Ectodermal cell (in vitro differentiated cells): ENCODE measurements at regions not wholly inside any gene's neighbourhood (a gene's known extent, or its start where the extent isn't known, plus 50 kb on each side); places are given as distances from the start of the nearest gene placed in this dataset.
"Not testable (repeated sequence)": the region's sequence is repeated elsewhere in the genome, so short reads cannot be mapped to it uniquely, and the experiment has no call there.

Source experiments
- H3K27ac ChIP-seq: 2 replicates; pipeline ENCODE4 v1.7.0; 2013; ENCODE audit warnings: mild to moderate bottlenecking, low read depth, low read length; ENCODE audit not compliant: insufficient read depth, poor library complexity, severe bottlenecking
- H3K27me3 ChIP-seq: 2 replicates; pipeline ENCODE4 v1.7.0; 2013; ENCODE audit warnings: mild to moderate bottlenecking, low read length; ENCODE audit not compliant: insufficient read depth, control insufficient read depth, poor library complexity, severe bottlenecking
- H3K36me3 ChIP-seq: one replicate; pipeline ENCODE4 v1.7.0; 2013; ENCODE audit warnings: low read length; ENCODE audit not compliant: control insufficient read depth, insufficient read depth
- H3K4me1 ChIP-seq: one replicate; pipeline ENCODE4 v1.7.0; 2013; ENCODE audit warnings: low read length; ENCODE audit not compliant: control insufficient read depth, insufficient read depth
- H3K4me3 ChIP-seq: 2 replicates; pipeline ENCODE4 v1.7.0; 2013; ENCODE audit warnings: low read depth, low read length, control low read depth; ENCODE audit not compliant: insufficient read depth
- H3K9me3 ChIP-seq: 2 replicates; pipeline ENCODE4 v1.7.0; 2013; ENCODE audit warnings: mild to moderate bottlenecking, low read length, moderate library complexity; ENCODE audit not compliant: control insufficient read depth
- WGBS, 2 experiments: methylation state at CpG; one replicate each; pipeline ENCODE4 v1.1.7; 2013; ENCODE audit warnings: missing lambda C conversion rate in 2 of 2; 5-methylcytosine and 5-hydroxymethylcytosine counted together

GRCh38 chr2:111282162-111282561 lies 161.4 kb downstream of the BCL2L11 start:
- H3K4me1 ChIP-seq, H3K27me3 ChIP-seq, H3K4me3 ChIP-seq, H3K36me3 ChIP-seq, H3K27ac ChIP-seq, H3K9me3 ChIP-seq: not testable (repeated sequence)
- WGBS, 2 experiments: no CpG with 5 or more reads among the region's 5 CpGs

- H3K4me3 ChIP-seq, H3K36me3 ChIP-seq, H3K27ac ChIP-seq, H3K27me3 ChIP-seq, H3K4me1 ChIP-seq, H3K9me3 ChIP-seq: not testable (repeated sequence)
- WGBS, 2 experiments: 59 to 70% methylated on average over 5 to 7 of the region's 9 CpGs
Measured at GRCh38 chr2:111287646-111288568, 167.2 kb downstream of the BCL2L11 start.

DNA sequence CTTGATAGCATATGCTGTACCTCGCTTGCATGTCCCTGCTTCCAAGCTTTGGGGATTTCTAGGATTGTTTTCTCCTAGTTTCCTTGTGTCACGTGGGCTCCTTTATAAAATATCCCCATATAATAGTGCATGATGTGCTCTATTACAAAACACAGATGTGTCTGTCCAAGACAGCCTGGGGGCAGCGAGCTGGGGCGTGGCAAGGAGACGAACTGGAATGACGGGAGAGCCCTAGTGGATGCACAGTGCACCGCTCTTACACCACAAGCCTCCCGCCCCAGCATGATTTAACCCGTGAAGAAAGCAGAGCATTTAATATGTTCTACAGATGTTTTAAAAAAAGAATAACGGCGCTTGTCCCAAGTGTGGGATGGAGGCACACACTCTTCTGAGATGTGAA lies 169.7 kb downstream of the BCL2L11 start:
- H3K4me3 ChIP-seq: not testable (repeated sequence)

DNA sequence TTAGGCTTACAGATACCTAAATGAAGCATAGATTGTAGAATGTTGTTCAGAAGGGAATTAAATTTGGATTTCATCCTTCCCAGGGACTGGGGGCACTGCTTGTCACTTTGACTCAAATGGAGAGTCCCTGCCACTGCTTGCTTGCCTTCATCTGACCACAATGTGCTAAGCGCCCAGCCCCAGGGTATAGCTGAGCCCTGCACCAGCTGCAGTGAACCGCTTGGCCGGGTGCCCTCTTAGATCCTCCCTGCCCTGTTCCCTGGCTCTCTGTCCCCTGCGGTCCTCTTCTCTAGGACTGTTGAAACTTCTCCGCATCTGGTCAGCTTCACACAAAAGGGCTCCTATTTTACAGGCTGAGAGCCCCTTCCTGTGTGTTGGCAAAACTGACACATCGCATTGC lies 170.9 kb downstream of the BCL2L11 start:
- H3K9me3 ChIP-seq, H3K36me3 ChIP-seq, H3K27ac ChIP-seq, H3K4me1 ChIP-seq, H3K27me3 ChIP-seq, H3K4me3 ChIP-seq: not testable (repeated sequence)
- 44 to 90% methylated on average over 2 of the region's 6 CpGs for whole genome bisulfite sequencing, 2 experiments

More for the DNA sequence above, 169.7 kb downstream of the BCL2L11 start:
- H3K36me3 ChIP-seq, H3K4me1 ChIP-seq, H3K27me3 ChIP-seq, H3K27ac ChIP-seq, H3K9me3 ChIP-seq: not testable (repeated sequence)
- WGBS, 2 experiments: 96 to 100% methylated on average over 6 to 9 of the region's 11 CpGs

DNA sequence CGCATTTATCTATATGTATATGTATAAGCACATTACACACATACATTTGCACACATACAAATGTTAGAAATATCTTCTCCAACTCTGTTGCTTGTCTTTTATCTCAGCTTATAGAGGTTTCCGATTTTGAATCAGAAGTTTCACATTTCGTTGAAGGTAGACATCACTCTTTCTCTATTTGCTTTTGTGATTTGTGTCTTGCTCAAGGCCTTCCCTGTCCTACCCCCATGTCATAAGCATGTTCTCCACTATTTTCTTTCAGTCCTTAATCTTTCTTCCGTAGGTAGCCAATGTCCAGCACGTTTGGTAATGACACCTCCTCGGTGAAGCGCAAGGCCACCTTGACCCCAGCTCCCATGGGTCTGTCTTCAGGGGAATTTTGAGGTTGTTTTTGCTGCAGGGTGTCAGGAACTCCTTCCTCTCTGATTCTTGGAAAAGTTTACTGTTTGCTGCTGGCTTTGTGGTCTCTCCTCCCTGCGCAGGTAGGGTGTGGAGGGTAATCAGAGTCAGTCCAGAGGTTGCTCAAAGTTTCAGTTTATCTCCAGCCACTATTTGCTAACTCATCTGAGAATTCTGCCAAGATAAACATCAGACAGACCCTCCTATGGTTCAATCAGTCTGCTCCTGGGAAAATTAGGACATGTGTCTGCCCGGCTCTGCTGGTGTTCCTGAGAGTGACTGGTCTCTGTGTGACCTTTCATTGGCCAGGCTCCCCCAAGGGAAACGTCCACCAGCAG lies 171.7 kb downstream of the BCL2L11 start:
- H3K36me3 ChIP-seq, H3K4me3 ChIP-seq, H3K27me3 ChIP-seq, H3K27ac ChIP-seq, H3K4me1 ChIP-seq, H3K9me3 ChIP-seq: not testable (repeated sequence)
- 80 to 91% methylated on average over 1 to 2 of the region's 10 CpGs for WGBS, 2 experiments

DNA sequence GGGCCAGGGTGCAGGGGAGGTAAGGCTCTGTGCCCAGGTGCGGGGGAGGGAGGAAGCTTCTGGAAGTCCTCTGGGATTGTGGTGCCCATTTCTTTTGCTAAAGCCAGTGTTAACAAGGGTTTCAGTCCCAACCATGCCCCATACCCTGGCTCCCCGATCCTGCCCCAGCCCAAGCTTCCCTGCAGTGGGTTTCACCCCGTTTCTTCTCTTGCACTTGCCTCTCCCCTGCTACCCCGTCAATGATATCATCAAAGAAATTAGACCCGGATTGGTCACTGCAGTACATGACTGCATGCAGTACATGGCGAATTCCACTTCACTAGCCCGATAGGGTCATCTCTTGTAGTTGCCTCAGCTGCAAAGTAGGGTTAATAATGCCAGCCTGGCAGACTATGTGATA lies 174.0 kb downstream of the BCL2L11 start:
- not testable (repeated sequence) for H3K4me1 ChIP-seq, H3K27me3 ChIP-seq, H3K36me3 ChIP-seq, H3K4me3 ChIP-seq, H3K9me3 ChIP-seq, H3K27ac ChIP-seq
- WGBS, 2 experiments: no CpG with 5 or more reads among the region's 7 CpGs

- WGBS, 2 experiments: 94 to 100% methylated on average over 2 of the region's 6 CpGs
- H3K4me3 ChIP-seq, H3K36me3 ChIP-seq, H3K27me3 ChIP-seq, H3K4me1 ChIP-seq, H3K9me3 ChIP-seq, H3K27ac ChIP-seq: not testable (repeated sequence)
Measured at GRCh38 chr2:111296122-111296804, 175.5 kb downstream of the BCL2L11 start.

GRCh38 chr2:111297128-111297527 lies 176.4 kb downstream of the BCL2L11 start:
- not testable (repeated sequence) for H3K9me3 ChIP-seq, H3K36me3 ChIP-seq, H3K4me1 ChIP-seq, H3K4me3 ChIP-seq, H3K27me3 ChIP-seq, H3K27ac ChIP-seq

DNA sequence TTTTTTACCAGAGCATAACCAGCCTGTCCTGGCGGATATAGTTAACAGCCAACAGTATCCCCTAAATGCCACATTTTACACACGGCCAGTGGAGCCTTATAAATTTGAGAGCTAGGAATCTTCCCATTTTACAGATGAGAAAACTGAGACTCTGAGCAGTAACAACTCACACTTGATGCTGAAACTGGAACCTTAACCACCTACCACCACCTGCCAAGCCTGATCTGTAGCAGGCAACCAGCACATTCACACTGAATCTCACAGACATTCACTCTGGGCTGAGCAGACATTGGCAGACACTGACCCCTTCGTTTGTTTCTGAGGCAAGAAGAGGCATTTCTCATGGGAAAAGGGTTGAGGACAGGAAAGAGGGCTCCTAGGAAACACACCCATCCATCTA lies 178.2 kb downstream of the BCL2L11 start:
- not testable (repeated sequence) for H3K36me3 ChIP-seq, H3K4me3 ChIP-seq, H3K9me3 ChIP-seq, H3K4me1 ChIP-seq, H3K27ac ChIP-seq, H3K27me3 ChIP-seq
- 93 to 100% methylated on average over 2 of the region's 3 CpGs for WGBS, 2 experiments

DNA sequence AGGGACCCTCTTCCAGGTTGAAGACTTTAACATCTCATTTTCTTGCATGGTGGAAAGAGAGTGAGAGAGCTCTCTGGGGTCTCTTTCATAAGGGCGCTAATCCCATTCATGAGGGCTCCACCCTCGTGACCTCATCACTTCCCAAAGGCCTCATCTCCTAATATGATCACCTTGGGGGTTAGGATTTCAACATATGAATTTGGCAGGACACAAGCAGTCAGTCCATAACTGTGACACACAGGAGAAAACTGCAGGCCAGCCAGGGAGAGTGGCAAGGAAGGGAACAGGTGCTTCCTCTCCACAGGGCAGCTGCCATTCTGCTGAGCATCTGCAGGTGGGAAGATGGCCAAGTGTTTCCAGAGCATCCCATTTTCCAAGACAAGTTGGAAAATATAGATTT lies 178.9 kb downstream of the BCL2L11 start:
- not testable (repeated sequence) for H3K36me3 ChIP-seq, H3K27me3 ChIP-seq, H3K4me1 ChIP-seq, H3K4me3 ChIP-seq, H3K9me3 ChIP-seq, H3K27ac ChIP-seq
- WGBS, 2 experiments: no CpG with 5 or more reads among the region's 2 CpGs
